ENCODE measurements at regions not wholly inside any gene's neighbourhood (a gene's known extent, or its start where the extent isn't known, plus 50 kb on each side); places are given as distances from the start of the nearest gene placed in this dataset.

DNA sequence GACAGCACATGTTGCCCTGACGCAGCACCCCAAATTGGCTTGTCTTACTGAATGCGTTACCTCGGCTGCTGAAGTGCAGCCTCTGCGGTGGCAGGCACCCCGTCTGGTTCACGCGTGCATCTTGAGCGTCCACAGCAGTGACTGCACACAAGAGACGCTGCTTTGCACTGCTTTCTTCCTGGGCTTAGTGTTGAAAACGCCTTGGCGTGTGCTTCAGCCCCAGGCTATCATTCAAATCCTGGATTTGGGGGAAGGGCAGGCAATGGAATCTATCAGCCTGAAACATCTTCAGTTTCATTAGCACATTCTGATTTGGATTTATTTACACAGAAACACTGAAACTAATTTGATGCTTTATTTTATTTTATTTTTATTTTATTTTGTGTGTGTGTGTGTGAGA, 342.7 kb downstream of the SMOC2 start:
- no peak for DNase-seq (ENCODE audit: low spot score)
- TF ChIP-seq, protein P1, sequence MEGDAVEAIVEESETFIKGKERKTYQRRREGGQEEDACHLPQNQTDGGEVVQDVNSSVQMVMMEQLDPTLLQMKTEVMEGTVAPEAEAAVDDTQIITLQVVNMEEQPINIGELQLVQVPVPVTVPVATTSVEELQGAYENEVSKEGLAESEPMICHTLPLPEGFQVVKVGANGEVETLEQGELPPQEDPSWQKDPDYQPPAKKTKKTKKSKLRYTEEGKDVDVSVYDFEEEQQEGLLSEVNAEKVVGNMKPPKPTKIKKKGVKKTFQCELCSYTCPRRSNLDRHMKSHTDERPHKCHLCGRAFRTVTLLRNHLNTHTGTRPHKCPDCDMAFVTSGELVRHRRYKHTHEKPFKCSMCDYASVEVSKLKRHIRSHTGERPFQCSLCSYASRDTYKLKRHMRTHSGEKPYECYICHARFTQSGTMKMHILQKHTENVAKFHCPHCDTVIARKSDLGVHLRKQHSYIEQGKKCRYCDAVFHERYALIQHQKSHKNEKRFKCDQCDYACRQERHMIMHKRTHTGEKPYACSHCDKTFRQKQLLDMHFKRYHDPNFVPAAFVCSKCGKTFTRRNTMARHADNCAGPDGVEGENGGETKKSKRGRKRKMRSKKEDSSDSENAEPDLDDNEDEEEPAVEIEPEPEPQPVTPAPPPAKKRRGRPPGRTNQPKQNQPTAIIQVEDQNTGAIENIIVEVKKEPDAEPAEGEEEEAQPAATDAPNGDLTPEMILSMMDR (IDR thresholded peaks at IDR 0.05; ENCODE audit: extremely low read depth, insufficient read depth, missing control alignments), result no peak
- in situ Hi-C loops (cut with MboI; ENCODE audit: low pct_unique_long_range_greater_than_20kb, low sequenced_read_pairs, unreplicated experiment), result no loop called here

DNA sequence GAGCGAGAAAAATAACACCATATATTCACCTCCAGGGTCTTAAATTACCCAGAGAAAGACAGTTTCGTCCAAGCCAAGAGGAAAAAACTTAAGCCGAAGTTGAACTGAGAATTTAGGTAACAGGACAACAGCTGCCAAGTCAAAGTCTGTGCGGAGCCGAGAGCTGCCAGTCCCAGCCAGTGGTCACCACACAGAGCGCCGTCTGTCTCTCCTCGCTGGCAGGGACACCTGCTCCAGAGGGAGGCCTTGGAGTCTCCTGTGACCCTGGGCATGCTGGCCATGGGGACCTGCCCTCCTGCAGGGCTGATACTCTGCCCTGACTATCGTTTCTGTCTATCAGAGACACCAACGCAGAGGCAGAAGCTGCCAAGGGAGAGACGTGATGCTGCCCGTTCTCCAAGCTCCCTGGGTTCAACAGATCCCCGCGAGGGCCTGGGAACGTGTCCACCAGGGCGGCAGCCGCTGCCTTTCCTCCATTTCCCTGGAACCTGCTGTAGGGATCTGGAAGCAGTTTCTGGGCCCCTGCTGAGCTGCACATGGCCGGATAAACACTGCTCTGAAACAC, 341.3 kb downstream of the SMOC2 start:
- in situ Hi-C loops (cut with MboI; ENCODE audit: low pct_unique_long_range_greater_than_20kb, low sequenced_read_pairs, unreplicated experiment), result no loop called here
- no peak for DNase-seq (ENCODE audit: low spot score)
- TF ChIP-seq, protein P1 (IDR thresholded peaks at IDR 0.05; ENCODE audit: extremely low read depth, insufficient read depth, missing control alignments), result no peak

DNA sequence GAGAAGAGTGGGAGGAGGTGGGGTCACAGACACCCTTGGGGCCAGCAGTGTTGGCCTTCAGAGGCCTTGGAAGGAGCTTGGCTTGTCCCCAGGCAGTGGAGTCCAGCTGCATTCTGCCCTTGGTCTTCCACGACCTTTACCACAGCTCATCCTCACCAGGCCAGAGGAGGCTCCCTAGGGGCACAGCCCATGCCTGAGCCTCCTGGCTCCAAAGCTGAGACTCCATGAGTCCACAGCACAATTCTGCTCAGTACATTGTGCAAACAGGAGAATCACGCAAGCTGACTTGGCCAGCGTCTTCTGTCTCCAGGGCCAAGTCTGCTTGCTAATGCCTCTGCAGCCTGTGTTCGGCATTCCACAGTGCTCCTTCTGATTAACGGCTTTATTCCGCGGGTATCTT, 337.2 kb downstream of the SMOC2 start:
- in situ Hi-C loops (cut with MboI; ENCODE audit: low pct_unique_long_range_greater_than_20kb, low sequenced_read_pairs, unreplicated experiment), result no loop called here
- no peak for DNase-seq (ENCODE audit: low spot score)
- TF ChIP-seq, protein P1 (IDR thresholded peaks at IDR 0.05; ENCODE audit: extremely low read depth, insufficient read depth, missing control alignments), result no peak

DNA sequence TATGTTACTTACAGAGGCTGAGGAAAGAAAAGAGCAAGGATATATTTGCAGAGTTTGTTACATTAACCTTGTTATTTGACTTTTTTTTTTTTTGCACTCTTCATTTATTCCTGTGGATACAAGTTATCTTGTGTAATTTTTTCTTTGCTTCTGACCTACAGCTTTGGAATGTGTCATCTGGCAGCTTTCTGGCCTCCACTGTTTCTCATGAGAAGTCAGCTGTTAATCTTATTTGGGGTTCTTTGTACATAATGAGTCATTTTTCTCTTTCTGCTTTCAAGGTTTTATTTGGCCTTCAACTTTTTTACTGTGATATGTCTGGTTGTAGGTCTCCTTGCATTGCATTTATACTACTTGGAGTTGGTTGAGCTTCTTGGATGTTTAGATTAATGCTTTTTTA, 333.4 kb downstream of the SMOC2 start:
- in situ Hi-C loops (cut with MboI; ENCODE audit: low pct_unique_long_range_greater_than_20kb, low sequenced_read_pairs, unreplicated experiment), result no loop called here
- TF ChIP-seq, protein P1 (IDR thresholded peaks at IDR 0.05; ENCODE audit: extremely low read depth, insufficient read depth, missing control alignments), result no peak
- DNase-seq (ENCODE audit: low spot score), result no peak

DNA sequence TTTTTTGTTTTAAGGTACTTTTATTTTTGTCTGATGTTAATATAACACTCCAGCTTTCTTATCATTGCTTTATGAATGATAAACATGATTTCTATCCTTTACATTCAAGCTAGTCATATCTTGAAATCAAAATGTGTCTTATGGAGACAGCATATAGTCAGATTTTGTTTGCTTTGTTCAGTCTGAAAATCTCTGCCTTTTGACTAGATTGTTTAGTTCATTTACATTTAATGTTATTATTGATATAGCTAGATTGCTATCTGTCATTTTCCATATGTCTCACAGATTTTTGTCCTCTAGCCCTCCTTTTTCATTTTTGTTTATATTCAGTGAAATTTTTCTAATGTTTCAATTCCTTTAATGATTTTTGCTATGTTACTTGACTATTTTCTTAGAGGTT, 332.8 kb downstream of the SMOC2 start:
- no peak for DNase-seq (ENCODE audit: low spot score)
- TF ChIP-seq, protein P1 (IDR thresholded peaks at IDR 0.05; ENCODE audit: extremely low read depth, insufficient read depth, missing control alignments), result no peak
- in situ Hi-C loops (cut with MboI; ENCODE audit: low pct_unique_long_range_greater_than_20kb, low sequenced_read_pairs, unreplicated experiment), result no loop called here

DNA sequence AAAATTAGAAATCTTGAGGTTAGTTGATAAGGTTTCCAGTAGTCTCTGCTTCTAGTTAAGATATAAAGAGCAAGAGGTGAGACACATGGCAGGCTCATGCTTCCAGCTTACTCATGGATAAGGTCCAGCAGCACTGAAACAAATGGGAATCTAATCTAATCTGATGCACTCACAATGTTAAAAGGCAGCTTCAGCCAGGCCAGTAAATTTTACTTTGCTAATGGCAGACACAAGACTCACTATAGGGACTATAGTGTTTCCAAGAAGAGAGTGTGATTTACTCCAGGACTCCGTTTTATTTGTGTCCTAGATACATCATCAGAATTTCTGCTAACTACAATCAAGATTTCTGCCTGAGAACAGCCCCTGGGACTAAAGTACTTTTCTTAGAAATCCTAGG, 324.8 kb downstream of the SMOC2 start:
- TF ChIP-seq, protein P1 (IDR thresholded peaks at IDR 0.05; ENCODE audit: extremely low read depth, insufficient read depth, missing control alignments), result no peak
- in situ Hi-C loops (cut with MboI; ENCODE audit: low pct_unique_long_range_greater_than_20kb, low sequenced_read_pairs, unreplicated experiment), result no loop called here
- no peak for DNase-seq (ENCODE audit: low spot score)
